Fibroblast of the aortic adventitia (primary cell): ENCODE measurements at regions not wholly inside any gene's neighbourhood (a gene's known extent, or its start where the extent isn't known, plus 50 kb on each side); places are given as distances from the start of the nearest gene placed in this dataset.

Experiments used
- DNase-seq: peaks from one replicate; pipeline ENCODE4 v3.0.0-alpha.2; 2010; ENCODE audit warnings: low read depth
- H3K4me3 ChIP-seq: 2 replicates; pipeline ENCODE4 v1.5.1; 2011; ENCODE audit warnings: low read depth, mild to moderate bottlenecking, control low read depth, low read length, moderate library complexity
- CTCF ChIP-seq: IDR thresholded peaks from 2 replicates; pipeline ENCODE4 v1.5.1; 2011; ENCODE audit warnings: mild to moderate bottlenecking, low read length, control low read depth, inconsistent platforms; ENCODE audit not compliant: insufficient read depth

- H3K4me3 ChIP-seq = no peak overlapping the region
- TF ChIP-seq CTCF = no peak
- DNase-seq = no peak
Observed at GRCh38 chr16:73885319-73885718, 411.3 kb upstream of the PSMD7 start.

GRCh38 chr16:73883841-73884240, 412.8 kb upstream of the PSMD7 start:
- TF ChIP-seq CTCF = no peak
- DNase-seq = no peak

GRCh38 chr16:73883126-73883525, 413.5 kb upstream of the PSMD7 start:
- TF ChIP-seq CTCF = no peak
- H3K4me3 ChIP-seq = no peak overlapping the region
- DNase-seq = no peak

More at GRCh38 chr16:73883841-73884240, 412.8 kb upstream of the PSMD7 start:
- H3K4me3 ChIP-seq = no peak overlapping the region

GRCh38 chr16:73882651-73883050, 414.0 kb upstream of the PSMD7 start:
- H3K4me3 ChIP-seq = no peak overlapping the region
- no peak for DNase-seq
- no peak for TF ChIP-seq CTCF

GRCh38 chr16:73882033-73882432, 414.6 kb upstream of the PSMD7 start:
- TF ChIP-seq CTCF = no peak
- DNase-seq = no peak

GRCh38 chr16:73879621-73880020, 417.0 kb upstream of the PSMD7 start:
- no peak for DNase-seq
- TF ChIP-seq CTCF = no peak

More at GRCh38 chr16:73882033-73882432, 414.6 kb upstream of the PSMD7 start:
- no peak overlapping the region for H3K4me3 ChIP-seq

GRCh38 chr16:73878611-73879010, 418.0 kb upstream of the PSMD7 start:
- H3K4me3 ChIP-seq = no peak overlapping the region
- peak; percentile 84 for DNase-seq
- TF ChIP-seq CTCF = peak; percentile 66

More at GRCh38 chr16:73879621-73880020, 417.0 kb upstream of the PSMD7 start:
- no peak overlapping the region for H3K4me3 ChIP-seq
